ENCODE measurements at regions not wholly inside any gene's neighbourhood (a gene's known extent, or its start where the extent isn't known, plus 50 kb on each side); places are given as distances from the start of the nearest gene placed in this dataset.
A peak's percentile ranks its signal among the peaks of the same experiment; 100 is the strongest.

DNA sequence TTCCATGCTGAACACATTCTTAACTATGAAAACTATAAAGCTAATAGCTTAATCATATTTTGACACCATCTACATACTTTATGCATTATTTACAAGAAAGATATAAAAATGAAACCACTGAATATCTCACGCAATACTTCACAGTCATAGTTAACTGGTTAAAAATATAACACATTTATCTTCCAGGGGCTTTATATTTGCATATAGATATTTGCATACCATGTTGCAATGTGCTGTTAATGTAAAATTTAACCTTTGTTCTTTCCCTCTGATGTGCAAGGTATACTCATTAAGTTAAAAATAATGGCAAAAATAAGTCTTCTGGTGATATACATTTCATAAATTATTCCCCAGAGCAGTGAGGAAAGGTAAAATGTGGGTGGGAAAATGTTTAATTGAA lies 76.9 kb upstream of the MGMT start:
- Histone ChIP-seq H3K4ac (ENCODE audit: low read depth in 1 of 2, low read length in 2 of 2) (no peak overlapping the region), H2BK15ac (ENCODE audit: low read depth, poor library complexity, severe bottlenecking) (no peak overlapping the region), H2BK120ac (ENCODE audit: low read depth, low read length) (no peak overlapping the region), H4K8ac (ENCODE audit: low read length) (no peak overlapping the region), H3K79me1 (replicated peaks; ENCODE audit: low read length, poor library complexity, severe bottlenecking) (no peaks in the 10 kb centered on the region), H4K91ac (ENCODE audit: low read length) (no peak overlapping the region), H3K9me3 (ENCODE audit: control insufficient read depth, low read length) (no peaks in the 10 kb centered on the region), H3K4me3 (ENCODE audit: insufficient read depth in 1 of 2, low read depth in 1 of 2, low read length in 2 of 2) (no peak overlapping the region), H3K4me1 (ENCODE audit: control insufficient read depth, insufficient read depth, low read depth, low read length) (no peaks in the 10 kb centered on the region), H3K27ac (ENCODE audit: low read length, poor library complexity, severe bottlenecking) (no peak overlapping the region), H3K27me3 (ENCODE audit: control insufficient read depth in 1 of 2, insufficient read depth in 1 of 2, low read length in 2 of 2) (no peaks in the 10 kb centered on the region), H3K18ac (ENCODE audit: low read depth in 1 of 2, low read length in 2 of 2) (no peak overlapping the region), H3K14ac (ENCODE audit: low read length in 2 of 2) (no peak overlapping the region), H3K4me2 (ENCODE audit: low read length, poor library complexity, severe bottlenecking) (no peak overlapping the region), H2BK5ac (ENCODE audit: low read depth, low read length, poor library complexity, severe bottlenecking) (no peak overlapping the region), H3K23ac (ENCODE audit: low read length in 2 of 2) (no peak overlapping the region), H2BK12ac (ENCODE audit: low read length in 2 of 2) (no peak overlapping the region), H3K9ac (ENCODE audit: low read length) (no peak overlapping the region), H2AFZ (ENCODE audit: low read depth, low read length) (no peak overlapping the region), H2AK5ac (ENCODE audit: low read length, severe bottlenecking) (no peak overlapping the region), H3K36me3 (ENCODE audit: control insufficient read depth in 1 of 2, insufficient read depth in 2 of 2, low read depth in 1 of 2, low read length in 2 of 2) (no peaks in the 10 kb centered on the region)
- DNase-seq, result no peak
- WGBS, result no CpG with 5 or more reads among the region's 1 CpG

DNA sequence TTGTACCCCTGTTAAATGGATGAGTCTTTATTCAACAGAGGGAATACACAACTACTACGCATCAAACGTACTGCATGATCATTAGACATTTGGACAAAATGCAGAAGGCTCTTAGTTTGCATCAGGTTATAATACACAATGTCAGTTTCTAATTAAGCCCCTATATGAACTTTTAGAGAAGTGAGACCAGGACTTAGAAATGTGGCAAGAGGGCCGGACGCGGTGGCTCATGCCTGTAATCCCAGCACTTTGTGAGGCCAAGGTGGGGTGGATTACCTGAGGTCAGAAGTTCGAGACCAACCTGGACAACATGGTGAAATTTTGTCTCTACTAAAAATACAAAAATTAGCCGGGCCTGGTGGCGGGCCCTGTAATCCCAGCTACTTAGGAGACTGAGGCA lies 76.3 kb upstream of the MGMT start:
- Histone ChIP-seq H2BK120ac (ENCODE audit: low read depth, low read length) (no peak overlapping the region), H2BK12ac (ENCODE audit: low read length in 2 of 2) (no peak overlapping the region), H3K27ac (ENCODE audit: low read length, poor library complexity, severe bottlenecking) (no peak overlapping the region), H2AK5ac (ENCODE audit: low read length, severe bottlenecking) (no peak overlapping the region), H4K91ac (ENCODE audit: low read length) (no peak overlapping the region), H3K4me1 (ENCODE audit: control insufficient read depth, insufficient read depth, low read depth, low read length) (no peaks in the 10 kb centered on the region), H3K79me1 (replicated peaks; ENCODE audit: low read length, poor library complexity, severe bottlenecking) (no peaks in the 10 kb centered on the region), H3K9me3 (ENCODE audit: control insufficient read depth, low read length) (no peaks in the 10 kb centered on the region), H2BK5ac (ENCODE audit: low read depth, low read length, poor library complexity, severe bottlenecking) (no peak overlapping the region), H3K4ac (ENCODE audit: low read depth in 1 of 2, low read length in 2 of 2) (no peak overlapping the region), H3K4me2 (ENCODE audit: low read length, poor library complexity, severe bottlenecking) (no peak overlapping the region), H3K36me3 (ENCODE audit: control insufficient read depth in 1 of 2, insufficient read depth in 2 of 2, low read depth in 1 of 2, low read length in 2 of 2) (no peaks in the 10 kb centered on the region), H3K18ac (ENCODE audit: low read depth in 1 of 2, low read length in 2 of 2) (no peak overlapping the region), H3K23ac (ENCODE audit: low read length in 2 of 2) (no peak overlapping the region), H4K8ac (ENCODE audit: low read length) (no peak overlapping the region), H3K9ac (ENCODE audit: low read length) (no peak overlapping the region), H2AFZ (ENCODE audit: low read depth, low read length) (no peak overlapping the region), H3K27me3 (ENCODE audit: control insufficient read depth in 1 of 2, insufficient read depth in 1 of 2, low read length in 2 of 2) (no peaks in the 10 kb centered on the region), H2BK15ac (ENCODE audit: low read depth, poor library complexity, severe bottlenecking) (no peak overlapping the region), H3K4me3 (ENCODE audit: insufficient read depth in 1 of 2, low read depth in 1 of 2, low read length in 2 of 2) (no peak overlapping the region), H3K14ac (ENCODE audit: low read length in 2 of 2) (no peak overlapping the region)
- no peak for DNase-seq
- 97% methylated on average over 7 of the region's 8 CpGs for WGBS

DNA sequence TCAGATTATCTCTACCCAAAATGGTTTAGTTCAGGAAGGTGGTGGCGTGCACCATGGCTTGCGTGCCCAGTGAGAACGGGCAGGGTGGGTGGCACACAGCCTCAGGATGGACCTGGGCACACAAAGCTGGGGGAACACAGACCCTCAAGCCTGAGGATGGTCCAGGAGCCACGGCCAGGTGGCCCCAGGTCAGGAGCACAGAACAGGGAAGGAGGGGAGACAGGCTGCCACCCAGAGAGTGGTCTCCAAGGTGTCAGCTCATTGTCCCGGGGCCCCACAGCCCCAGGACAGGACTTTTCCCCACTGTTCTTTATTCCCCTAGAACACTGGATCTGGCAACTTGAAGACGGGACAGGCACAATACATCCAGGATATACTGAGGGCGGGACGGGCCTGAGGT lies 75.6 kb upstream of the MGMT start:
- Histone ChIP-seq H3K4me1 (ENCODE audit: control insufficient read depth, insufficient read depth, low read depth, low read length) (no peaks in the 10 kb centered on the region), H4K91ac (ENCODE audit: low read length) (peak overlapping the region; percentile 66), H3K9ac (ENCODE audit: low read length) (no peak overlapping the region), H3K4me2 (ENCODE audit: low read length, poor library complexity, severe bottlenecking) (no peak overlapping the region), H3K36me3 (ENCODE audit: control insufficient read depth in 1 of 2, insufficient read depth in 2 of 2, low read depth in 1 of 2, low read length in 2 of 2) (no peaks in the 10 kb centered on the region), H3K27me3 (ENCODE audit: control insufficient read depth in 1 of 2, insufficient read depth in 1 of 2, low read length in 2 of 2) (no peaks in the 10 kb centered on the region), H4K8ac (ENCODE audit: low read length) (no peak overlapping the region), H3K27ac (ENCODE audit: low read length, poor library complexity, severe bottlenecking) (no peak overlapping the region), H3K9me3 (ENCODE audit: control insufficient read depth, low read length) (no peaks in the 10 kb centered on the region), H3K4me3 (ENCODE audit: insufficient read depth in 1 of 2, low read depth in 1 of 2, low read length in 2 of 2) (no peak overlapping the region), H3K14ac (ENCODE audit: low read length in 2 of 2) (no peak overlapping the region), H2AFZ (ENCODE audit: low read depth, low read length) (no peak overlapping the region), H2BK5ac (ENCODE audit: low read depth, low read length, poor library complexity, severe bottlenecking) (no peak overlapping the region), H2BK12ac (ENCODE audit: low read length in 2 of 2) (no peak overlapping the region), H2BK15ac (ENCODE audit: low read depth, poor library complexity, severe bottlenecking) (no peak overlapping the region), H3K79me1 (replicated peaks; ENCODE audit: low read length, poor library complexity, severe bottlenecking) (no peaks in the 10 kb centered on the region), H2AK5ac (ENCODE audit: low read length, severe bottlenecking) (no peak overlapping the region), H3K4ac (ENCODE audit: low read depth in 1 of 2, low read length in 2 of 2) (no peak overlapping the region), H2BK120ac (ENCODE audit: low read depth, low read length) (no peak overlapping the region), H3K18ac (ENCODE audit: low read depth in 1 of 2, low read length in 2 of 2) (no peak overlapping the region), H3K23ac (ENCODE audit: low read length in 2 of 2) (no peak overlapping the region)
- no peak for DNase-seq
- 93% methylated on average over 8 of the region's 8 CpGs for WGBS

DNA sequence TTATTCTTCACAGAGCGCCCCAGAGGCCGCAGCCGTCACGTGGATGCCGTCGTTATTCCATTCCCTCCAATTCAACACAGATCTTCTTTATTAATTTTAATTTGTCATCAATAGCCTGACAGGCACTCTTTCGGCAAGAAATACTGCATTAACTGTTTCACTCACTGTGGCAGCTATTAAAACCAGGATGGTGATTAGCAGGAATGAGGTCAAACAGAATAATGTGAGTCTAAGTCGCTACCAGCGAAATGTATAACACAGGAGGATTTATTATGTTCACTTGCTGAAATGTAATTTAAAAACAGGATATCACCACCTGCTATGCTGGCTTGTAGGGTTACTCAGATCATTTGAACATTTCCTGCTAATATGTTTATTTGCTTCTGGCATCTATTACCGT lies 74.2 kb upstream of the MGMT start:
- no peak overlapping the region for H2BK15ac ChIP-seq (ENCODE audit: low read depth, poor library complexity, severe bottlenecking)
- no peaks in the 10 kb centered on the region for H3K27me3 ChIP-seq (ENCODE audit: control insufficient read depth in 1 of 2, insufficient read depth in 1 of 2, low read length in 2 of 2)
- H3K4ac ChIP-seq (ENCODE audit: low read depth in 1 of 2, low read length in 2 of 2), result no peak overlapping the region
- no peak overlapping the region for H3K4me3 ChIP-seq (ENCODE audit: insufficient read depth in 1 of 2, low read depth in 1 of 2, low read length in 2 of 2)
- DNase-seq, result no peak
- no peaks in the 10 kb centered on the region for H3K79me1 ChIP-seq (replicated peaks; ENCODE audit: low read length, poor library complexity, severe bottlenecking)
- no peaks in the 10 kb centered on the region for H3K36me3 ChIP-seq (ENCODE audit: control insufficient read depth in 1 of 2, insufficient read depth in 2 of 2, low read depth in 1 of 2, low read length in 2 of 2)
- no peak overlapping the region for H4K8ac ChIP-seq (ENCODE audit: low read length)
- H4K91ac ChIP-seq (ENCODE audit: low read length), result no peak overlapping the region
- no peak overlapping the region for H3K9ac ChIP-seq (ENCODE audit: low read length)
- H2BK5ac ChIP-seq (ENCODE audit: low read depth, low read length, poor library complexity, severe bottlenecking), result no peak overlapping the region
- no peak overlapping the region for H3K4me2 ChIP-seq (ENCODE audit: low read length, poor library complexity, severe bottlenecking)
- H3K9me3 ChIP-seq (ENCODE audit: control insufficient read depth, low read length), result no peaks in the 10 kb centered on the region
- H3K23ac ChIP-seq (ENCODE audit: low read length in 2 of 2), result no peak overlapping the region
- no peak overlapping the region for H2AFZ ChIP-seq (ENCODE audit: low read depth, low read length)
- 94% methylated on average over 9 of the region's 10 CpGs for WGBS
- H3K27ac ChIP-seq (ENCODE audit: low read length, poor library complexity, severe bottlenecking), result no peak overlapping the region
- H3K4me1 ChIP-seq (ENCODE audit: control insufficient read depth, insufficient read depth, low read depth, low read length), result no peaks in the 10 kb centered on the region
- no peak overlapping the region for H3K18ac ChIP-seq (ENCODE audit: low read depth in 1 of 2, low read length in 2 of 2)
- H2AK5ac ChIP-seq (ENCODE audit: low read length, severe bottlenecking), result no peak overlapping the region
- no peak overlapping the region for H3K14ac ChIP-seq (ENCODE audit: low read length in 2 of 2)
- H2BK12ac ChIP-seq (ENCODE audit: low read length in 2 of 2), result no peak overlapping the region
- H2BK120ac ChIP-seq (ENCODE audit: low read depth, low read length), result no peak overlapping the region

Measured in mesenchymal stem cell (in vitro differentiated cells and primary cell).